Calu3 (cell line): ENCODE measurements at regions not wholly inside any gene's neighbourhood (a gene's known extent, or its start where the extent isn't known, plus 50 kb on each side); places are given as distances from the start of the nearest gene placed in this dataset.

Experiments used
- BruUV-seq: library from RNA; stranded (reverse); fragments of 400-500 nt; replicated peaks from 2 replicates; lab custom pipeline; 2021; lab: Mats Ljungman, UMichigan
- CTCF ChIA-PET: fragments of 300-600 bp; sonication (Branson Sonifier 250); formaldehyde crosslinking; loops from one replicate; lab custom pipeline; 2022; ENCODE audit warnings: antibody characterized with exemption; lab: Charles Lee
- DNase-seq: peaks from one replicate; pipeline ENCODE4 v3.0.0; 2022
- H3K27ac Mint-ChIP-seq: one replicate; pipeline ENCODE4 v1.8.0; 2022; ENCODE audit warnings: mixed read lengths; ENCODE audit not compliant: unreplicated experiment
- H3K27me3 Mint-ChIP-seq: one replicate; pipeline ENCODE4 v1.8.0; 2022; ENCODE audit warnings: mixed read lengths; ENCODE audit not compliant: unreplicated experiment
- H3K36me3 Mint-ChIP-seq: one replicate; pipeline ENCODE4 v1.8.0; 2022; ENCODE audit warnings: mild to moderate bottlenecking, moderate library complexity, mixed read lengths; ENCODE audit not compliant: insufficient read depth, unreplicated experiment
- H3K4me1 Mint-ChIP-seq: one replicate; pipeline ENCODE4 v1.8.0; 2022; ENCODE audit warnings: mild to moderate bottlenecking, low read depth, mixed read lengths; ENCODE audit not compliant: unreplicated experiment
- H3K4me3 Mint-ChIP-seq: one replicate; pipeline ENCODE4 v1.8.0; 2022; ENCODE audit warnings: mild to moderate bottlenecking, low read depth, moderate library complexity, mixed read lengths; ENCODE audit not compliant: unreplicated experiment
- H3K9me3 Mint-ChIP-seq: one replicate; pipeline ENCODE4 v1.8.0; 2022; ENCODE audit warnings: low read depth, mixed read lengths; ENCODE audit not compliant: unreplicated experiment
- intact Hi-C: fragments of 100-400 bp; cut with micrococcal nuclease; formaldehyde crosslinking; loops from one replicate; pipeline ENCODE4 v1.10.0; 2022; ENCODE audit not compliant: unreplicated experiment
- TF ChIP-seq, protein P1 (sequence below): fragments of 200-600 bp; IDR thresholded peaks from one replicate; pipeline ENCODE4 v1.8.0; 2022; ENCODE audit warnings: antibody characterized with exemption; ENCODE audit not compliant: unreplicated experiment

- DNase-seq, result no peak
- Mint-ChIP-seq H3K27me3 (no peaks in the 10 kb centered on the region), H3K4me1 (no peaks in the 10 kb centered on the region), H3K9me3 (peaks cover 13% of the 10 kb centered on the region), H3K27ac (no peak overlapping the region), H3K4me3 (no peak overlapping the region), H3K36me3 (no peaks in the 10 kb centered on the region)
- no TSS peak for BruUV-seq
- intact Hi-C loops, result no loop called here
- CTCF ChIA-PET, result no interaction called here
- TF ChIP-seq, protein P1, sequence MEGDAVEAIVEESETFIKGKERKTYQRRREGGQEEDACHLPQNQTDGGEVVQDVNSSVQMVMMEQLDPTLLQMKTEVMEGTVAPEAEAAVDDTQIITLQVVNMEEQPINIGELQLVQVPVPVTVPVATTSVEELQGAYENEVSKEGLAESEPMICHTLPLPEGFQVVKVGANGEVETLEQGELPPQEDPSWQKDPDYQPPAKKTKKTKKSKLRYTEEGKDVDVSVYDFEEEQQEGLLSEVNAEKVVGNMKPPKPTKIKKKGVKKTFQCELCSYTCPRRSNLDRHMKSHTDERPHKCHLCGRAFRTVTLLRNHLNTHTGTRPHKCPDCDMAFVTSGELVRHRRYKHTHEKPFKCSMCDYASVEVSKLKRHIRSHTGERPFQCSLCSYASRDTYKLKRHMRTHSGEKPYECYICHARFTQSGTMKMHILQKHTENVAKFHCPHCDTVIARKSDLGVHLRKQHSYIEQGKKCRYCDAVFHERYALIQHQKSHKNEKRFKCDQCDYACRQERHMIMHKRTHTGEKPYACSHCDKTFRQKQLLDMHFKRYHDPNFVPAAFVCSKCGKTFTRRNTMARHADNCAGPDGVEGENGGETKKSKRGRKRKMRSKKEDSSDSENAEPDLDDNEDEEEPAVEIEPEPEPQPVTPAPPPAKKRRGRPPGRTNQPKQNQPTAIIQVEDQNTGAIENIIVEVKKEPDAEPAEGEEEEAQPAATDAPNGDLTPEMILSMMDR, result no peak
Observed at GRCh38 chr11:79940165-79940564, 499.3 kb upstream of the TENM4 start.

- no peaks in the 10 kb centered on the region for H3K4me1 Mint-ChIP-seq
- no peak overlapping the region for H3K27ac Mint-ChIP-seq
- intact Hi-C loops, result no loop called here
- H3K9me3 Mint-ChIP-seq, result peaks cover 14% of the 10 kb centered on the region
- H3K4me3 Mint-ChIP-seq, result no peak overlapping the region
- DNase-seq, result no peak
- no peaks in the 10 kb centered on the region for H3K27me3 Mint-ChIP-seq
- no peaks in the 10 kb centered on the region for H3K36me3 Mint-ChIP-seq
- CTCF ChIA-PET, result no interaction called here
- TF ChIP-seq, protein P1, result no peak
- BruUV-seq, result no TSS peak
Observed at GRCh38 chr11:79939111-79939510, 498.3 kb upstream of the TENM4 start.

GRCh38 chr11:79937676-79938334 is 497.0 kb upstream of the TENM4 start:
- H3K4me1 Mint-ChIP-seq, result no peaks in the 10 kb centered on the region
- BruUV-seq, result no TSS peak
- H3K36me3 Mint-ChIP-seq, result no peaks in the 10 kb centered on the region

GRCh38 chr11:79932612-79933011 is 491.8 kb upstream of the TENM4 start:
- TF ChIP-seq, protein P1, result no peak
- Mint-ChIP-seq H3K36me3 (no peaks in the 10 kb centered on the region), H3K27me3 (no peaks in the 10 kb centered on the region), H3K4me3 (no peak overlapping the region), H3K4me1 (no peaks in the 10 kb centered on the region), H3K27ac (no peak overlapping the region), H3K9me3 (peaks cover 4% of the 10 kb centered on the region)
- intact Hi-C loops, result no loop called here
- no peak for DNase-seq
- BruUV-seq, result no TSS peak
- CTCF ChIA-PET, result no interaction called here

More at GRCh38 chr11:79937676-79938334, 497.0 kb upstream of the TENM4 start:
- no peak overlapping the region for H3K4me3 Mint-ChIP-seq
- CTCF ChIA-PET, result no interaction called here
- intact Hi-C loops, result no loop called here
- DNase-seq, result no peak
- H3K27me3 Mint-ChIP-seq, result no peaks in the 10 kb centered on the region
- peaks cover 14% of the 10 kb centered on the region for H3K9me3 Mint-ChIP-seq
- no peak overlapping the region for H3K27ac Mint-ChIP-seq
- TF ChIP-seq, protein P1, result no peak
